AG08395 (cell line): ENCODE measurements at regions not wholly inside any gene's neighbourhood (a gene's known extent, or its start where the extent isn't known, plus 50 kb on each side); places are given as distances from the start of the nearest gene placed in this dataset.

Source experiments
- DNase-seq: peaks from one replicate; pipeline ENCODE4 v3.0.0; 2012; ENCODE audit warnings: mixed read lengths, low spot score

DNA sequence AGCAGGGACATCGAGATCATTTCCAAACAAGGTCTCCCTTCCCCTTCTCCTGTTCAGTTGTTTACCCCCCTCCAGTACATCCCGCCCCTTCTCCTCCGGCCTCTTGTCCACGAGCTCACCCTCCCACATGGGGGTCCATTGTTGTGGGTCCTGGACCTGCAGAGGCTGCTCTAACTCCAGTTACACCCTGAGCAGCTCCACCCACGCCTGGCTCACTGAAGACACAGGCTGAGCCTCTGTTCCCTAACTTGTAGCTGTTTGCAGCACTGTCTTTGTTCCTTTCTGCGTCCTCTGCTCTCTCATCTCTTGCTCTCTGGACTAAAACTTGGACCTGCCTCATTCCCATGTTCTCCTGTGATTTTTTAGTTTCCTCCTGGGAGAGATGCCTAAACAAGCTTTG, 377.5 kb downstream of the MED10 start:
- DNase-seq = no peak

DNA sequence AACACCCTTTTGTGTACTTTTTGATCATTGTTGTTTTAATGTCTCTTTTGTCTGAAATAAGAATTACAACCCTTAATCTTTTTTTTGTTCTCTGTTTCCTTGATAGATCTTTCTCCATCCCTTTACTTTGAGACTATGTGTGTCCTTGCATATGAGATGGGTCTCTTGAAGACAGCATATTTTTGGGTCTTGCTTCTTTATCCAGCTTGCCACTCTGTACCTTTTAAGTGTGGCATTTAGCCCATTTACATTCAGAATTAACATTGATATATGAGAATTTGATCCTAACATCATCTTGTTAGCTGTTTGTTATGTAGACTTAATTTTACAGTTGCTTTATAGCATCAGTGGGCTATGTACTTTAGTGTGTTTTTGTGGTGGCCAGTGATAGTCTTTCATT, 382.5 kb downstream of the MED10 start:
- no peak for DNase-seq

DNA sequence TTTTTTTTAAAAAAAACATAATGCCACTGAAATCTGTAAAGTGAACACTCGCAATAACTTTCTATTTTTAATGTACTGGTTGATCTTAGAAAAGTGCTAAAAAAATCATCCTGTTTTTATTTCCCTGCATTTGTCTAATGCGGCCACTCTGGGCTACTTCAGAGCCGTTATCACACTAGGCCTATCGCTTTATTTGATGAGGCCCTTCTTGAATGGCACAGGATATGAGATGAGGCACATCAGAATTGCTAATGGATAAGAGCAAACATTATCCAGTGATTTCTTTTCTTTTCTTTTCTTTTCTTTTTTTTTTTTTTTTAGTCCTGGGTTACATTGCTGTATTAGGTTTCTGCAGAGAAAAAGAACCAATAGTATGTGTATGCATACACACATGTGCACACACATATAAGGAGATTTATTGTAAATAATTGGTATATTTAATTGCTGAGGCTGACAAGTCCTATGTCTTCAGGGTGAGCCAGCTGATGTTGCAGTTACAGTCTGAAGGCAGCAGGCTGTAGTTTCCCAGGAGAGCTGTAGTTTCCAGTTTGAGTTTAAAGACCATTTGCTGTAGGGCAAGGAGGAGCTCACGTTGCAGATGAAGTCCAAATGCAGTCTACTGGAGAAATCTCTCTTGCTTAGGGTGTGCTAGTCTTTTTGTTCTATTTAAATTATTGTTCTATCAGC, 391.7 kb downstream of the MED10 start:
- DNase-seq = no peak

DNA sequence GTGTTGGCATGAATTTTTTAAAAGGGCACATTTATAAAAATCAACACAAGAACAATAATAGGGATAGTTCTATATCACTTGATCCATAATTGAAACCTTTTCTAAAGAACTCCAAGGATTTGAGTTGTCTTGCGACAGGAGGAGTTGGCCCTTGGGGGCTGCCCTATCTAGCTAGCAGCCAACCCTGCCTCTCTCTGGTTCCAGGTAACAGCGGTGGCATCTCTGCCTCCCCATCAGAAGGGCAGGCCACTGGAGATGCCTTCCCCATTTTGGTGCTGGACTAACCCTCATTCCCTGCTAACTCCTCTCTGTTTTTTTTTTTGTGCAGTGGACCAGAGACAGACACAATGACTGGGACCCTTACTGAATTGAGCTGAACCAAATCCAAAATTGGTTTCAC, 393.0 kb downstream of the MED10 start:
- DNase-seq = no peak

DNA sequence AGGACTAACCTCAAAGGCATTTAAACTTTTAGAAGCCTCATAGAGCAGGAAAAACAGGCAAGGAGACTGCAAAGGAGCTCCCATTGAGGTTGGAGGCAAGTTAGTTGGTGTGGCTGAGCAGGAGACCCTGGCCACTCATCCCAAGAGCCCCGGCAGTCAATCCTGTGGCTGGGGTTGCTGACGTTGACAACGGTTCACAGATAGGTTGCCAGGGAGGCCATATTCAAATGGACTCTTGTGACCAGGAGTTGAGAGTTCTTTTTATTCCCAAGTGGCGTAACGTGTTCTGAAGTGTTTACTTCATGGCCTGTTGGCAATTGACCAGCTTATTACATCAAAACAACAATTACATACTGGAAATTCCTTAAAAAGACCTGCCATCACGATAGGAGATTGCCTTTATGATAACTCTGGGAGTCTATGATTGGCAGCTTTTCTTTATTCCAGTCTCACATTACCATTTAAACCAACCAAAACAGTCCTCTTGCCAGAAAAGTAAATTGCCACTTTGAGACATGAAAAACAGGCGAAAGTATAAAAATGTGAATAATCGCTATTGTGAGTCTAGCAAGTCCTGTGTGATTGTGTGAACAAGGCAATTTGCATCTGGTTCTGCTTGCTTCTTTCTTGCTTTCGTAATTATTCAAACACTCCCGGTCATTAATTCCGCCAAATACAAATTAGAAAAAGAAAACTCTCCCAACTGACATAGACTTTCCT, 394.9 kb downstream of the MED10 start:
- DNase-seq = no peak

DNA sequence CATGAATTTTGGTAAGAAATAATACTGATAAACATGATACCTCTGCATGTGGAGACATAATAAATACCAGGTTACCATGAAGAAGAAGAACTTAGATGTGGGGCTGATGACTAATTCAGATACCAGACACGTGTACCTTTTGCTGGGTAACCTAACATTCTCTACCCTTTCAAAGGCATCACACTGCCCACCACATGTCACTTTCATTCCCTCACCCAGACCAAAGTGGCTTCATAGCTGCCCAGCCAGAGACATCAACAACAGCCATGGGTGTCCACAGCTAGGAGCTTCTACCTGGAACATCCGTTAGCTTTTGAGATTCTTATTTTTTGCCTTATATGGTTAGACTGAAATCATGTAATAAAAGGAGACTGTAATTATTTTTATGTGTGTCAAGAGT, 396.8 kb downstream of the MED10 start:
- DNase-seq = no peak

DNA sequence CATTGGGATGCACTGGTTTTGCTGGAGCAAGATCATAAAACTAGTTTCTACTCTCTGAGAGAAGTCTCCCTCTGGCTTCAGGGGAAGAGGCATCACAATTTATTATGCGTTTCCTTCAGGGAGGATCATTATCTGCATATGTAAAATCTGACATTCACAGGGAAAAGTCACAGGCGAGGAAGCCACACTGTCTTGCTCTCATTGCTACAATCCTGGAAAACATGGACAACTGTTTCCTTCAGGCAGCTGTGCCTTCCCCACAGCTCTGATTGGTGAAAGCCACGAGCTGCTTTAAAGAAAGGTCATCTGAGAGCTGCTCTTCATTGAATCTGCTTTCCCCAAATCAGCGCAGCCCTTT, 397.8 kb downstream of the MED10 start:
- DNase-seq = no peak

DNA sequence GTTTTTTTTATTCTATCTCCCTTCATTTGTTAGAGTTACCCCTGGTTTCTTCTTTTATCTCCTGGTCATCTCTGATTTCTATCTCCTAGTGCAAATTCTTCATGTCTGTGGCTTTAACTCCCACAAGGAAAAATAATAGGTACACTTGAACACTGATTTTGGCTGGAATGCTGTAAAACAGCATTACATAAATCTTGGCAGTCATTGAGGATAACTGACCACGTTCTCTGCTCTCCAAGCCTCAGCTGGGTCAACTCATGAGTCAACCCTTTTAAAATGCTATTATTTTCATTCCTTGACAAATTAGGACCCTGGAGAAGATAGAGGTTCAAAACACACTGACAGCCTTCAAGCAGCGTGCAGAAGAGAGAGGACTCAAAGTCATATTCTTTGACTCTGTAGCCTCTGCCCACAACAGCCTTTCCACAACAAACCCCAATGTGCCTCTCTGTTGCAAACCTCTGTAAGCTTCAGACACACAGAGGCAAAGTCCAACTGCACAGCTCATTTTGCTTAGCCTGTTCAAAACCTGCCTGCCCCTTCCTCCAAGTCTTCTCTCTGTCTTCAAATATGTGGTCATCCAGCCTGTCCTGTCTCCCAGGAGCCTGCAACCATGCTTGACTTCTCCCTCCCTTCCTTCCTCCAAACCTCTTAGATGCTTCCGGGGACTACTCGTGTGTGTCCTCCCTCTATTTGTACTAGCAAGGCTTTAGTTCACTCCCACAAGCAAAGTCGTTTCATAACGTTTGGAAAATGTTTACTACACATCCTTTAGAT, 398.4 kb downstream of the MED10 start:
- no peak for DNase-seq

DNA sequence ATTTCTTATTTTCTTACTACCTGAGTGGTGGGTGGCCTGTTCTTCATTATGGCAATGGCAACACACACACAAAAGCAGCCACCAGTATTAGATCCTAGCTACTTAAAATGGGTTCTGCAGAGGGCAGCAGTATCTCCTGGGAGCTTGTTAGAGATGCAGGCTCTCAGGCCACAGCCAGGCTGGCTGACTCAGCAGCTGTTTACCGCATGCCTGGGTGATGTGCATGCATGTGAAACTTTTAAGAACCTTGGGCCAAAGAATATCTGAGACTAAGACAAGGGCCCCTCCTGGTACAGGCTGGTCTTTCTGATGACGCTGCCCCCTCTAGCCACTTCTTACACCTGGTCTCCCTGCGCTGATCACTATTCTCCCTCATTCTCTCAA, 399.0 kb downstream of the MED10 start:
- no peak for DNase-seq

DNA sequence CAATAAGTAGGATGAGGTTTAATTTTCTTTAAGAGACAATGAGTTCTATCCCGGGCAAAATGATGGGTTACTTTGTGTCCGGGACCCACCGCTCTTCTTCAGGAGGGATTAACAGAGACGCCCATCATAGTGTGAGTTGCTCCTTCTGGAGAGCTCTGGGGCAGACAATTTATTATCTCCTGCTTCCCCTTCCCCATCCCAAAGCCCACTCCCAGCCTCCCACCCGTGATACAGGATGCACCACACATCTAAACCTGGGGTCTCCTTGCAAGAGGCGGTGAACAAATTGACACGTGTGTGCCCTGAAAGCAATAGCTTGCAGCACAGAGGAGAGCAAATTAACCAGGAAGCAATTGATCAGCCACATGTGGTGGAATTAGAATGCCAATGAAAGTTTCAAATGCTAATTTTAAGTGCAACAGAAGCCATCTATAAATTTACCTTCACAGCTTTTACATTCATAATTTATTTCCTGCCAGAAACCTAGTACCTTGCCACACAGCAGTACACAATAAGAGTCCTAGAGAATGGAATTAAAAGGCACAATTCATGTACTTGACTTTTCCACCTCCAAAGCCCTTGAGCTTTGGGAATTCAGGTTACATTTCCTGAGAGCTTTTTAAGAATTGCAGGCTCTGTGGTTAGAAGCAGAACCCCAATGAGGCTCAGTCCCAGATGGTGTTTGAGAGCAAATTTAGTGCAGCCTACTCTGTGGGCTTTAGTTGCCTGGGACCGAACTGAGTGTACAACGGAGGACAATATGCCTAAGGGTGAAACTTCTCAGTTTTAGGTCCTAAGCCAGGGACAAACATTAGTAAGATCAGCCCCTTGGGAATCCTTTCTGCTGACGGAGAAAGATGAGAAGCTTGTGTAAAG, 399.6 kb downstream of the MED10 start:
- no peak for DNase-seq

DNA sequence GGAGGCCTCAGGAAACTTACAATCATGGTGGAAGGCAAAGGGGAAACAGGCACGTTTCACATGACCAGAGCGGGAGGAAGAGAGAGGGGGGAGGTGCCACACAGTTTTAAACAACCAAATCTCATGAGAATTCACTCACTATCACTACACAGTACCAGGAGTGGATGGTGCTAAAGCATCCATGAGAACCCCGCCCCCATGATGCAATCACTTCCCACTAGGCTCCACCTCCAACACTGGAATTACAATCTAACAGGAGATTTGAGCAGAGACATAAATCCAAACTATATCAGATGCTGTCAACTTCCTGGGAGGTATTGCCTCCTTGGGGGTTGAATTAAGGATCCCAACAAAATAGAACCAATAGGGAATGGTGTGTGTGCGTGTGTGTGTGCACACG, 407.1 kb downstream of the MED10 start:
- DNase-seq = no peak

DNA sequence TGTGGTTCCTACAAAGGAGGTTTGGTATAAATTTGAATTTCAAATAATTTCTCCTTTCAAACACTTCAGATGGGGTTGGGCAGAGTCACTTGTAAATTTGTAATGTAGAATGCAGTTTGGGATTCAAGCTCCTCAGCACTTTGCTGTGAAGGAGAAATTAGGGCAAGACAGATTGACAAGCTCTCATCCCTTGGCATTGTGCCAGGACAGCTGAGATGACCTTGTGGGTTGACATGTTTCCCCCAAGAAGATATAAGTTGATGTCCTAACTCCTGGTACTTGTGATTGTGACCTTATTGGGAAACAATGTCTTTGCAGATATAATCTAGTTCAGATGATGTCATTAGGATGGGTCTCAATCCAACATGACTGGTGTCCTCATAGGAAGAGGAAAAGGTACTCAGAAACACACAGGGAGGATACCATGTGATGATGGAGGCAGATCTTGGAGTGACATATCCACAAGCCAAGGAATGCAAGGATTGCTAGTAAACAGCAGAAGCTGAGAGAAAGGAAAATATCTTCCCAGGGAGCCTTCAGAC, 408.3 kb downstream of the MED10 start:
- no peak for DNase-seq

DNA sequence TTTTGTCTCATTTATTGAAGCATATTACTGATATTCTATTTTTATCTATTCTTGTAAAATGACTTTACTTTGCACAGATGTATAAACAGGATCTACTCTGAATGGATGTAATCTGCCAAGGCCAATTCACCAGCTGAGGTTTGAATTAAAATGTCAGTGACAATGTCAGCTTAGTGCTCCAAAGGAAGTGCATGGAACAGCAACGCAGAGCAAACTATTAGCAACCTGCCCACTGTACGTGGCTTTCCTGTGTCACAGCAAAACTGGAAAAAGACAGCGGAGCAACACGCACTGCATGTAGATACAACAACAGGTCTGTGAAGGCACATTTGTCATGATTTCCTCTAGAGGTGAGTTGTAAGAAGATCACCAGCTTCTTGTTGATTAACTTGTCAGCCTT, 409.4 kb downstream of the MED10 start:
- no peak for DNase-seq

DNA sequence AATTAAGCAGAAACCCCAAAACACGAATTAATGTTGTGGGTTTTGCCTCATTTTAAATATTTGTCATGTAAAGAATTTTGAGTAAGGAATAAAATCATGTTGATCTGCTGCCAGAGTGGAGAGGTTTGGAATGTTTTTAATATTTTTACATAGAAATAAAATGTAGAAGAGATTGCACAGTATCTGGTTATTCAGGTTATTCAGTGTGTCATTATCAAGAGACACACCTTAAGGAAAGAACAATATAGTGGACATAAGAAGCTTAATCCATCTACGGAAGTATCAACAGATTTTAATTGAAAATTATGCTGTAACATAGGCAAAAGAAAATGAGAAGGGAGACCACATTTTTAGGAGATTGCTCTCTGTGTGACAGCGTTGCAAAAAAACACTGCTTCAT, 410.4 kb downstream of the MED10 start:
- DNase-seq = no peak

DNA sequence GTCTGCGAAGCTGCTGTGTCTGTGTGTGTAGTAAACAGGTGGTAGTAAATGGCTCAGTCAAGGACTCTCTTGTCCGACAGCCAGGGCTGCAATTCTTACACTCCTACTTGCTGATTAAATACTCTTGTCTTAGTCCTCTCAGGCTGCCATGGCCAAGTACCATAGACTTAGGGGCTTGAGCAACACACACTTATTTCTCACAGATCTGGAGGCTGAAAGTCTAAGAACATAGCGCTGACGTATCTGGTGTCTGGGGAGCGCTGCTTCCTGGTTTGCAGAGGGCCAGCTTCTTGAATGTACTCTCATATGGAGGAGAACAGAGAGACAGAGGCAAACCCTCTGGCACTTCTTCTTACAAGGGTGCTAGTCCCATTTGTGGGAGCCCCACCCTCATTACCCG, 411.0 kb downstream of the MED10 start:
- DNase-seq = no peak

DNA sequence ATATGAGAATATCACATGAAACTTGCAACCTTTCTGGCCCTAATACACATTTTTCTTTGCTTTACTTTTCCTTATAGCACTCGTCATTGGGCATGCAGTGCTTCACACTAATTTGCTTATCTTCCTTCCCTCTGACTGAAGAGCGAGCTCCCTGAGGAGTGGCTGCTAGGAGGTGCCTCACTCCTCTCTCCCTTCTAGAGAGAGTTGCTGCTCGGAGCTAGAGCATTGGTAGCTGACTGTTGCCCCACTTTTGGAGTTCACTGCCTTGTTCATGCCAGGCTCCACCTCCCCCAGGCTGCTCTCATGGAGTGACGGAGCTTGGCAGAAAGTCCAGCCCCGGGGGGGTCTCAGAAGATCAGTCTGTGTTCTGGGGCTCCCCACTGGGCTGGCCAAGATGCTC, 413.2 kb downstream of the MED10 start:
- DNase-seq = no peak

DNA sequence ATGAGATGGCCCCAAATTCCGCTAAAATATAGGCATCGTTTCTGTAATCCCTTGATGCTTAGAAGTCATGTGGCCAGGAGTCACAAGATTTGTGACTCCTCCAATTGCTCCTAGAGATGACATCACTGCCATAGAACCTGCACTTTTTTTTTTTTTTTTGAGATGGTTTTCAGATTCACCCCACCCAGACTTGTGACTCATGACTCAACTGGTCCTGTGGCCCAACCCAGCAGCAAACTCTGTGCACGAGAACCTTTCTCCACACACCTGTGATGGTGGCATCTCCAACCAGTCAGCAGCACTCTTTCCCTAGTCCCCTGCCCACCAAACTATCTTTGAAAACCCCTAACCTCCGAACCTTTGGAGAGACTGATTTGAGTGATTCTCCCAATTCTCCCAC, 414.0 kb downstream of the MED10 start:
- no peak for DNase-seq

DNA sequence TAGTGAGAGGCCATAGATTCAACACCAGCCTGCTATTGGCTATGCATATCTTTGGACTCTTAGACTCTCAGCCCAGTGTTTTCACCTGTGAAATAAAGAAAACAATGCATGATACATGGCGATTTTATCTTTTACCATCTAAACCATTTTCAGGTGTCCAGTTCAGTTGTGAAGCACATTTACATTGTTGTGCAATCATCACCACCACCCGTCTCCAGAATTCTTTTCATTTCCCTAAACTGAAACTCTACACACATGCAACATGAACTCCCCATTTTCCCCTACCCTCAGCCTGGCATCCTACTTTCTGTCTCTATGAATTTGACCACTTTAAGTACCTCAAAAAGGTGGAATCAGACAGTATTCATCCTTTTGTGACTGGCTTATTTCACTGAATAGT, 420.6 kb downstream of the MED10 start:
- no peak for DNase-seq

DNA sequence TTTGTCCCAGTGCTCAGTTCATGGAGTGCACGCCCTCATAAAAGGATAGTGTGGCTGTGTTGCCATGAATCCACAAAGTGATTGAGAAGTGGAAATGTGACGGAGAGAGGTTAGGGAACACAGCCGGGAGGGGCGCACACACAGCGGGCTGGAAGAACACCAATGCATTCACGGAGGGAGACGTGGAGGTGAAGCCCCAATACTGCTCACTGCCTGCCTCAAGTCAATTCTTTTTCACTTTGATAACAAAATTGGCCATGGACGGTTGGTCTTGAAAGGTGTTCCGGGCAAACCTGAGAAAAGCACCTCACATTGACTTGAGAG, 424.1 kb downstream of the MED10 start:
- DNase-seq = no peak

DNA sequence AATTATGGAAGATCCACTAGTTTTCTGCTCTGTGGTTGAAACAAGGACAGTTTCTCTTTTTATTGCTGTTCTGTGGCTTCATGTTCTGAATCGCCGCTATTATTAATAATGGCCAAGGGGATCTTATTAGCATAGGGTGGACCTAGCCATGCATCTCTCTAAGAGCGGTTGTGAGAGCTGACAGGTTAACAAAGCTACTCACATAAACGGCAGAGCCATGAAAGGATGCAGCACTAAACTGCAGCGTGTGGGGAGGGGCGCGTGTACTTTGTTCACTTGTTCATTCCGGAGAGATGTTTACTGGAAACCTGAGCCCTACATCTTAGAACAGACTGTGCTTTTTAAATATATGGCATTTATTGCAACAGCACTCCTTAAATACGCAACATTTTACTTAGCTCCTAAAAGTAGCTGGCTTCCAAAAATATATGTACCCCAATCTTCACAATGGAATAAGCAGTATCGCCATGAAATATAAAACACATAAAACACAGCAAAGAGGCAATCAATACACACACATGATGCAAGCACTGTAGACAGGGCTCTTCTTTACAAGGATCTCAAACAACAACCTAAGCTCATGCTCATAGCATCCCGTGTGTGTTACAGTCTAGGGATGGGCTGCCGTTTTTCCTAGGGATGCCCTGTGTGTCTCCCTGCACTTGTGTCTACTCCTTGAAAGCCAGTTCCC, 424.6 kb downstream of the MED10 start:
- DNase-seq = no peak

DNA sequence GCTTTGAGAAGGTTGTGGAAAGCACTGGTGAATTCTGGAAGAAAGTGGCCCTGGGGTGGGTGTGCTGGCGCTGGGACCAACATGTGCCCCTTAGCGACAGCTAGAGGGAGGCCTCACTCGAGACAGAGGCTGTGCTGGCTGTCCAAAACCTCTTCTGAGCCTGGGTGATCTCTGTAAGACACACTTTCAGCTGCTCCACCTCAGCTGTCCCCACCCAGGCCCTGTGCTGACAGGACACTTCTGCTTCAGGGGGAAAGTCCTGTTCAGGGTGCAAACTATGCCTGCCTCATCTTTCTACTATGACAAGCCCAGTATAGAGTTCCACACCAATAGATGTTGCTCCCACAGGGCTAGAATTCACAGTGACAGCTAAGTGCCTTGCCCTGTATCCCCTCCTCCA, 426.4 kb downstream of the MED10 start:
- DNase-seq = no peak

DNA sequence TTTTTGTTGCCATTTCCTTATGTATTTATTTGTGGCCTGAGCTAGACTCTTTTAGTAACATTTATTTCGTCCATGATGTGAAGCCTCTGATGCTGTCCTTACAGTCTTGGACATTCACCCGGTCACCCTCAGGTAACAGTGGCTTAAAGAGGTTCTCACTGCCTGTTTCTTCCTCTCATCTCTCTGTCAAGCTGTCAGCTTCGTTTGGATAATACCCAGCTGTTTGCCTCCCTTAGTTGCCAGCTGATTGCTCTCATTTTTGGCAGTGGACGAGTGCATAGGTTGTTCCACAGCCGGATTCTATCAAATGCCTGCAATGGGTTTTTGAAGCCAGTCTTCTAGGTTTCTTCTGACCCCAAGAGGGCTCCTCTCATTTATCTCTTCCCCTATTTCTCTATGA, 427.7 kb downstream of the MED10 start:
- no peak for DNase-seq
